ENCODE measurements at regions not wholly inside any gene's neighbourhood (a gene's known extent, or its start where the extent isn't known, plus 50 kb on each side); places are given as distances from the start of the nearest gene placed in this dataset.
A peak's percentile ranks its signal among the peaks of the same experiment; 100 is the strongest.

GRCh38 chr5:74328221-74328630, 312.3 kb downstream of the ENC1 start:
- H3K9me3 ChIP-seq (ENCODE audit: control insufficient read depth in 2 of 2, insufficient read depth in 1 of 2, low read depth in 1 of 2, low read length in 1 of 2) = no peaks in the 10 kb centered on the region
- FAIRE-seq (no peak), DNase-seq (peak in 1 of 2 donors; percentile 6)
- H3K27ac ChIP-seq (ENCODE audit: low read depth in 1 of 3, low read length in 2 of 3) = peak overlapping the region in 1 of 3 donors; percentile 81
- H3K36me3 ChIP-seq (ENCODE audit: control insufficient read depth in 3 of 3, insufficient read depth in 2 of 3, low read depth in 1 of 3, low read length in 3 of 3) = no peaks in the 10 kb centered on the region
- 54 to 77% (median 67%) methylated on average over 1 of the region's 1 CpG for WGBS, 3 donors
- no peak overlapping the region for H3K4me3 ChIP-seq (ENCODE audit: low read depth in 1 of 3, low read length in 3 of 3)
- H3K27me3 ChIP-seq (ENCODE audit: control insufficient read depth in 3 of 3, insufficient read depth in 3 of 3, low read length in 3 of 3) = no peaks in the 10 kb centered on the region
- H3K4me1 ChIP-seq (ENCODE audit: control insufficient read depth in 3 of 3, insufficient read depth in 2 of 3, low read depth in 1 of 3, low read length in 2 of 3) = peaks cover 2 to 32% (median 12%) of the 10 kb centered on the region in 3 donors

- no peaks in the 10 kb centered on the region for H3K9me3 ChIP-seq (ENCODE audit: control insufficient read depth in 2 of 2, insufficient read depth in 1 of 2, low read depth in 1 of 2, low read length in 1 of 2)
- no peak for FAIRE-seq
- peak in 1 of 2 donors; percentile 55 for DNase-seq
- H3K36me3 ChIP-seq (ENCODE audit: control insufficient read depth in 3 of 3, insufficient read depth in 2 of 3, low read depth in 1 of 3, low read length in 3 of 3) = no peaks in the 10 kb centered on the region
- H3K4me3 ChIP-seq (ENCODE audit: low read depth in 1 of 3, low read length in 3 of 3) = no peak overlapping the region
- H3K4me1 ChIP-seq (ENCODE audit: control insufficient read depth in 3 of 3, insufficient read depth in 2 of 3, low read depth in 1 of 3, low read length in 2 of 3) = peaks cover 2 to 32% (median 12%) of the 10 kb centered on the region in 3 donors
- H3K27me3 ChIP-seq (ENCODE audit: control insufficient read depth in 3 of 3, insufficient read depth in 3 of 3, low read length in 3 of 3) = no peaks in the 10 kb centered on the region
- WGBS, 3 donors = 21 to 56% (median 32%) methylated on average over 2 of the region's 2 CpGs
- peak overlapping the region; percentile 25 to 81 (median 50) for H3K27ac ChIP-seq (ENCODE audit: low read depth in 1 of 3, low read length in 2 of 3)
These were observed 313.2 kb downstream of the ENC1 start for GRCh38 chr5:74327339-74327685.

DNA sequence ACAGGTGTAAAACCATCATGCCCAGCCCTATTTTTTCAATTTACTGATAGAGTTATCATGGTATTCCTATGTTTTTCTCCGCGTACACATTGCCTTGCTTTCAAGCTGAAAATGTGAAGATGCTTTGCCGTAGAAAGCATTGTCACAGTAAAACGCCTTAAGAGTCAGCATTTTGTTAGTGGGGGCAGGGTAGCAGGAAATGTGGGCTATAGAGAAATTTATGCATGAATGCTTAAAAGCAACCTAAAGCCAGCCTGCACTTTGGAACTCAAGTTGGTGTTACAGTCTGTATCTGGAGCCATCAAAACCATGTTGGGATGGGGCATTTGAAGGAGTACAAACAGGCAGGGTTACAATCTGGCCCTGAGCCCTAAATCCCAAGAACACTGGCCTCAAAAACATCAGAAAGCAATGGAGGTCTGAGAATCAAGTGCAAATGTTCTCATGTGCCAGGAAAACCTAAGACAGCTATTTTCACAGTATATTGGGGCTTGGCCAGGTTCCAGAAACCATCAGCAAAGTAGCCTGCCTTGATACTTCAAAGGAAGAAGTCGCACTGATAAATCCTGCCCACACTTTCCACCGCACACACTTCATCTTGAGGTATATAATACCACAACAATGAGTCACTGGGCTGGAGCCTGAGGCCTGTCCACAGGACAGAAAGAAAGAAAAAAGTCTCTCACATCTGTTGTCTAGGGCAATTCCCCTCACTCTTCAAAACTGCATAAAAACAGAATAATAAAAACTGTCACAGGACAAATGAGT, 313.8 kb downstream of the ENC1 start:
- H3K36me3 ChIP-seq (ENCODE audit: control insufficient read depth in 3 of 3, insufficient read depth in 2 of 3, low read depth in 1 of 3, low read length in 3 of 3) = no peaks in the 10 kb centered on the region
- H3K9me3 ChIP-seq (ENCODE audit: control insufficient read depth in 2 of 2, insufficient read depth in 1 of 2, low read depth in 1 of 2, low read length in 1 of 2) = no peaks in the 10 kb centered on the region
- FAIRE-seq = no peak
- 50 to 56% (median 52%) methylated on average over 6 of the region's 6 CpGs for WGBS, 3 donors
- no peak overlapping the region for H3K4me3 ChIP-seq (ENCODE audit: low read depth in 1 of 3, low read length in 3 of 3)
- peak; percentile 85 to 94 for DNase-seq
- H3K4me1 ChIP-seq (ENCODE audit: control insufficient read depth in 3 of 3, insufficient read depth in 2 of 3, low read depth in 1 of 3, low read length in 2 of 3) = peaks cover 2 to 32% (median 12%) of the 10 kb centered on the region in 3 donors
- no peaks in the 10 kb centered on the region for H3K27me3 ChIP-seq (ENCODE audit: control insufficient read depth in 3 of 3, insufficient read depth in 3 of 3, low read length in 3 of 3)
- H3K27ac ChIP-seq (ENCODE audit: low read depth in 1 of 3, low read length in 2 of 3) = peak overlapping the region in 1 of 3 donors; percentile 81

GRCh38 chr5:74325866-74326265, 314.7 kb downstream of the ENC1 start:
- no peaks in the 10 kb centered on the region for H3K9me3 ChIP-seq (ENCODE audit: control insufficient read depth in 2 of 2, insufficient read depth in 1 of 2, low read depth in 1 of 2, low read length in 1 of 2)
- peaks cover 2 to 32% (median 12%) of the 10 kb centered on the region in 3 donors for H3K4me1 ChIP-seq (ENCODE audit: control insufficient read depth in 3 of 3, insufficient read depth in 2 of 3, low read depth in 1 of 3, low read length in 2 of 3)
- no peak for FAIRE-seq
- no peak overlapping the region for H3K4me3 ChIP-seq (ENCODE audit: low read depth in 1 of 3, low read length in 3 of 3)
- peak in 1 of 2 donors; percentile 46 for DNase-seq
- 91 to 93% (median 91%) methylated on average over 2 of the region's 2 CpGs for WGBS, 3 donors
- no peaks in the 10 kb centered on the region for H3K36me3 ChIP-seq (ENCODE audit: control insufficient read depth in 3 of 3, insufficient read depth in 2 of 3, low read depth in 1 of 3, low read length in 3 of 3)
- no peaks in the 10 kb centered on the region for H3K27me3 ChIP-seq (ENCODE audit: control insufficient read depth in 3 of 3, insufficient read depth in 3 of 3, low read length in 3 of 3)
- H3K27ac ChIP-seq (ENCODE audit: low read depth in 1 of 3, low read length in 2 of 3) = no peak overlapping the region

DNA sequence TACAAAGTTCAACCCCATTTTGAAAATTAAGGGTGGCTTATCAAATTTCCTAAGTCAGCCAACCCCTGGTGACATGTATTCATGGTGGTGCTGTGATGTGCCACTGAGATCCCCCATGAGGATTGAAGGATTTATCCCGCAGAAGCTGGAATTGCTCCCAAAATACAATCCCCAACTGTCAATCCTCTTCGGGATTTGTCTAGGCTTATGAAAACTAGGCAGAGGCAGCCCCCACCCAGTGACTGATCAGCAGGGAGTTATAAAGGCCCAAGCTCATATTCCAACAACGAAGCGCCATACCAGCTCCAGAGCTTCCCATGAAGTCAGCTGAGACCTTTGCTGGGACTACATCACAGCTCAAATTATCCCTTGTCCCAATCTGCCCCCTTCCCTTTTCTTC, 316.0 kb downstream of the ENC1 start:
- peaks cover 2 to 32% (median 12%) of the 10 kb centered on the region in 3 donors for H3K4me1 ChIP-seq (ENCODE audit: control insufficient read depth in 3 of 3, insufficient read depth in 2 of 3, low read depth in 1 of 3, low read length in 2 of 3)
- DNase-seq (no peak), FAIRE-seq (no peak)
- H3K27me3 ChIP-seq (ENCODE audit: control insufficient read depth in 3 of 3, insufficient read depth in 3 of 3, low read length in 3 of 3) = no peaks in the 10 kb centered on the region
- no peak overlapping the region for H3K27ac ChIP-seq (ENCODE audit: low read depth in 1 of 3, low read length in 2 of 3)
- H3K9me3 ChIP-seq (ENCODE audit: control insufficient read depth in 2 of 2, insufficient read depth in 1 of 2, low read depth in 1 of 2, low read length in 1 of 2) = no peaks in the 10 kb centered on the region
- H3K4me3 ChIP-seq (ENCODE audit: low read depth in 1 of 3, low read length in 3 of 3) = no peak overlapping the region
- WGBS, 3 donors = 95 to 97% (median 97%) methylated on average over 4 of the region's 4 CpGs
- no peaks in the 10 kb centered on the region for H3K36me3 ChIP-seq (ENCODE audit: control insufficient read depth in 3 of 3, insufficient read depth in 2 of 3, low read depth in 1 of 3, low read length in 3 of 3)

DNA sequence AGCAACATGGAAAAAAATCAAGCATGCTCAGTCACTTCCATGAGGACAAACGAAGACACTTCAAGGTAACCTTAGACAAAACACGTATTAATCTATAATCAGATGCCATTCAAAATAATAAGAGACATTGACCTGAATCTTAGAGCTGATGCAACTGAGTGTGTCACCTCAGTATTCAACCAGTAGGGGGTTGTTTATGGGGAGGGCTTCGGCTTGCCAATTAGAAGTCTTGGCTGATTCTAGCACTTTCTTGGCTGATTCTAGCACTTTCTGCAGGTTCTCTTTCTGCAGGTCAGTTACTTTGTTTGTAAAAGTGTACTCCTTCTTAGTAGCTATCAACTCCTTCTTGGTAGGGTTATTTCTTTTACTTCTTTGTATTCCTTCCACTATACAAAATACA, 317.6 kb downstream of the ENC1 start:
- Histone ChIP-seq H3K36me3 (ENCODE audit: control insufficient read depth in 3 of 3, insufficient read depth in 2 of 3, low read depth in 1 of 3, low read length in 3 of 3) (no peaks in the 10 kb centered on the region), H3K4me1 (ENCODE audit: control insufficient read depth in 3 of 3, insufficient read depth in 2 of 3, low read depth in 1 of 3, low read length in 2 of 3) (peaks cover 2 to 21% (median 6%) of the 10 kb centered on the region in 3 donors), H3K9me3 (ENCODE audit: control insufficient read depth in 2 of 2, insufficient read depth in 1 of 2, low read depth in 1 of 2, low read length in 1 of 2) (no peaks in the 10 kb centered on the region), H3K27ac (ENCODE audit: low read depth in 1 of 3, low read length in 2 of 3) (no peak overlapping the region), H3K27me3 (ENCODE audit: control insufficient read depth in 3 of 3, insufficient read depth in 3 of 3, low read length in 3 of 3) (no peaks in the 10 kb centered on the region), H3K4me3 (ENCODE audit: low read depth in 1 of 3, low read length in 3 of 3) (no peak overlapping the region)
- FAIRE-seq (no peak), DNase-seq (no peak)
- WGBS, 3 donors = 64 to 79% (median 75%) methylated on average over 3 of the region's 3 CpGs

GRCh38 chr5:74322191-74322590, 318.3 kb downstream of the ENC1 start:
- no peak for FAIRE-seq
- Histone ChIP-seq H3K27ac (ENCODE audit: low read depth in 1 of 3, low read length in 2 of 3) (no peak overlapping the region), H3K36me3 (ENCODE audit: control insufficient read depth in 3 of 3, insufficient read depth in 2 of 3, low read depth in 1 of 3, low read length in 3 of 3) (no peaks in the 10 kb centered on the region), H3K9me3 (ENCODE audit: control insufficient read depth in 2 of 2, insufficient read depth in 1 of 2, low read depth in 1 of 2, low read length in 1 of 2) (no peaks in the 10 kb centered on the region), H3K4me3 (ENCODE audit: low read depth in 1 of 3, low read length in 3 of 3) (no peak overlapping the region), H3K27me3 (ENCODE audit: control insufficient read depth in 3 of 3, insufficient read depth in 3 of 3, low read length in 3 of 3) (no peaks in the 10 kb centered on the region), H3K4me1 (ENCODE audit: control insufficient read depth in 3 of 3, insufficient read depth in 2 of 3, low read depth in 1 of 3, low read length in 2 of 3) (peaks cover 2 to 13% (median 3%) of the 10 kb centered on the region in 3 donors)
- 67 to 87% (median 79%) methylated on average over 2 of the region's 2 CpGs for WGBS, 3 donors
- no peak for DNase-seq

DNA sequence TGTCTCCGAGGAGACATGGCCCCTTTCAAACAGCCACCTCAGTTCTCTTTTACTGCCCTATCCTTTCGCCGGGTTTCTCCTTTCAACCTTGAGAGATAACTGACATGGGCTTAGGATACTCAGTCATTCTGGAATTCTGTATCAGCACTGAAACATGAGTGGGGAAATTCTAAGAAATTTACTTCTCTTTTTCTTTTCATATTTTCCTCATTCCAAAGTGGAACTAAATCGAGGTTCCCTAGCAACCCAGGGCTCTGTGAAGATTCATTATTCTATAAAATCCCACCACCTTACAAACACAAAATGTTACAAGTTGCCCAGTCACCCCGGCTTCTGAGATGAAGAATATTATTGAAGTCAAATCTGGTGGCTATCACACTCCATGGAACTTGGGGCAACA, 319.2 kb downstream of the ENC1 start:
- H3K27me3 ChIP-seq (ENCODE audit: control insufficient read depth in 3 of 3, insufficient read depth in 3 of 3, low read length in 3 of 3) = no peaks in the 10 kb centered on the region
- H3K9me3 ChIP-seq (ENCODE audit: control insufficient read depth in 2 of 2, insufficient read depth in 1 of 2, low read depth in 1 of 2, low read length in 1 of 2) = no peaks in the 10 kb centered on the region
- 86 to 92% (median 86%) methylated on average over 5 of the region's 5 CpGs for WGBS, 3 donors
- H3K4me1 ChIP-seq (ENCODE audit: control insufficient read depth in 3 of 3, insufficient read depth in 2 of 3, low read depth in 1 of 3, low read length in 2 of 3) = peaks cover 0 to 7% (median 0%) of the 10 kb centered on the region in 3 donors
- H3K27ac ChIP-seq (ENCODE audit: low read depth in 1 of 3, low read length in 2 of 3) = no peak overlapping the region
- no peaks in the 10 kb centered on the region for H3K36me3 ChIP-seq (ENCODE audit: control insufficient read depth in 3 of 3, insufficient read depth in 2 of 3, low read depth in 1 of 3, low read length in 3 of 3)
- FAIRE-seq (no peak), DNase-seq (no peak)
- no peak overlapping the region for H3K4me3 ChIP-seq (ENCODE audit: low read depth in 1 of 3, low read length in 3 of 3)

DNA sequence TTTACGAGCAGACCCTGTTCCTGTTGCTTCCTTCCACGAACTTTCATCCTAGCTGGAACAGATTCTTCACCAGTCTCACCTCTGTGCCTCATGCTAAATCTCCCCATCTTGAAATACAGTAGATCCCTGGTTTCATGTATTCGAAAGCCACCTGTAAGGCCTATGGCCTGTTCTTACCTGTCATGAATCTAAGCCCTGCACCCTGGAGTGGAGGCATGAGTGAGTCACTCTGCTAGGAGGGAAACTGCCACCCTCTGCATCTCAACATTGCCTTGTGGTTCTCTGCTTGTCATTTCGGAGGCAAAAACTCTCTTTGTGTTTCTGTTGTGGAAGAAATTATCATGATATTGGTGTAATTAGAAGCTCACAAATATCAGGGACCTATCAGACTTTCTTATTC, 320.0 kb downstream of the ENC1 start:
- 89 to 92% (median 90%) methylated on average over 4 of the region's 4 CpGs for WGBS, 3 donors
- H3K27me3 ChIP-seq (ENCODE audit: control insufficient read depth in 3 of 3, insufficient read depth in 3 of 3, low read length in 3 of 3) = no peaks in the 10 kb centered on the region
- FAIRE-seq (no peak), DNase-seq (no peak)
- H3K4me1 ChIP-seq (ENCODE audit: control insufficient read depth in 3 of 3, insufficient read depth in 2 of 3, low read depth in 1 of 3, low read length in 2 of 3) = peaks cover 0 to 4% (median 0%) of the 10 kb centered on the region in 3 donors
- H3K27ac ChIP-seq (ENCODE audit: low read depth in 1 of 3, low read length in 2 of 3) = no peak overlapping the region
- no peaks in the 10 kb centered on the region for H3K36me3 ChIP-seq (ENCODE audit: control insufficient read depth in 3 of 3, insufficient read depth in 2 of 3, low read depth in 1 of 3, low read length in 3 of 3)
- H3K9me3 ChIP-seq (ENCODE audit: control insufficient read depth in 2 of 2, insufficient read depth in 1 of 2, low read depth in 1 of 2, low read length in 1 of 2) = no peaks in the 10 kb centered on the region
- H3K4me3 ChIP-seq (ENCODE audit: low read depth in 1 of 3, low read length in 3 of 3) = no peak overlapping the region

Data from small intestine (tissue), 7 donors.